PC-9 (cell line): ENCODE measurements at regions not wholly inside any gene's neighbourhood (a gene's known extent, or its start where the extent isn't known, plus 50 kb on each side); places are given as distances from the start of the nearest gene placed in this dataset.

Experiments used
- BruUV-seq: library from RNA; stranded (reverse); fragments of 400-500 nt; replicated peaks from 2 replicates; lab custom pipeline; 2021; lab: Mats Ljungman, UMichigan
- CTCF ChIA-PET: fragments of 300-600 bp; sonication (Branson Sonifier 250); formaldehyde crosslinking; loops from one replicate; lab custom pipeline; 2022; ENCODE audit warnings: antibody characterized with exemption; lab: Charles Lee
- POLR2A ChIA-PET: fragments of 300-600 bp; sonication (Branson Sonifier 250); formaldehyde crosslinking; loops from one replicate; lab custom pipeline; 2022; ENCODE audit warnings: antibody characterized with exemption; ENCODE audit not compliant: unreplicated experiment; lab: Charles Lee
- DNase-seq, 2 experiments: peaks; one replicate each; pipeline versions ENCODE4 v3.0.0 to v3.0.0-alpha.2; 2015 to 2022; ENCODE audit warnings: mixed read lengths in 1 of 2
- H2AFZ ChIP-seq: fragments of 200-600 bp; sonication (generic); 2 replicates; pipeline ENCODE4 v1.8.1; 2017; ENCODE audit warnings: antibody characterized with exemption
- H3F3A ChIP-seq: fragments of 200-600 bp; sonication (generic); 2 replicates; pipeline ENCODE4 v1.8.1; 2017; ENCODE audit warnings: antibody characterized with exemption, mild to moderate bottlenecking, low read depth; ENCODE audit not compliant: insufficient read depth
- H3K27ac ChIP-seq: fragments of 200-600 bp; sonication (generic); 2 replicates; pipeline ENCODE4 v1.6.1; 2016; ENCODE audit warnings: mixed run types
- H3K27me3 ChIP-seq: fragments of 200-600 bp; sonication (generic); 2 replicates; pipeline ENCODE4 v1.6.1; 2016; ENCODE audit warnings: low read depth, mixed run types; ENCODE audit not compliant: insufficient read depth
- H3K36me3 ChIP-seq: fragments of 200-600 bp; sonication (generic); 2 replicates; pipeline ENCODE4 v1.6.1; 2016; ENCODE audit warnings: low read depth, mixed run types
- H3K4me1 ChIP-seq: fragments of 200-600 bp; sonication (generic); replicated peaks from 2 replicates; pipeline ENCODE4 v1.6.1; 2016; ENCODE audit warnings: mixed run types; ENCODE audit not compliant: insufficient read depth
- H3K4me2 ChIP-seq: fragments of 200-600 bp; sonication (generic); 2 replicates; pipeline ENCODE4 v1.6.1; 2017; ENCODE audit warnings: mixed run types
- H3K4me3 ChIP-seq: fragments of 200-600 bp; sonication (generic); 2 replicates; pipeline ENCODE4 v1.6.1; 2016; ENCODE audit warnings: mixed run types
- H3K79me2 ChIP-seq: fragments of 200-600 bp; sonication (generic); 2 replicates; pipeline ENCODE4 v1.6.1; 2017; ENCODE audit warnings: low read depth, mixed run types
- H3K9me2 ChIP-seq: fragments of 200-600 bp; sonication (generic); 2 replicates; pipeline ENCODE4 v1.8.1; 2017; ENCODE audit warnings: mild to moderate bottlenecking; ENCODE audit not compliant: insufficient read depth
- H3K9me3 ChIP-seq: fragments of 200-600 bp; sonication (generic); 2 replicates; pipeline ENCODE4 v1.8.1; 2016; ENCODE audit warnings: low read depth; ENCODE audit not compliant: insufficient read depth
- H4K20me1 ChIP-seq: fragments of 200-600 bp; sonication (generic); 2 replicates; pipeline ENCODE4 v1.8.1; 2017; ENCODE audit not compliant: insufficient read depth
- CTCF ChIP-seq: fragments of 200-600 bp; sonication (generic); conservative IDR thresholded peaks from 2 replicates; pipeline ENCODE4 v1.6.1; 2017; ENCODE audit warnings: mixed run types, antibody characterized with exemption, mild to moderate bottlenecking, moderate library complexity
- EZH2 ChIP-seq: fragments of 200-600 bp; sonication (generic); IDR thresholded peaks from 2 replicates; pipeline ENCODE4 v1.8.0; 2017; ENCODE audit warnings: antibody characterized with exemption, low read depth
- intact Hi-C: fragments of 100-400 bp; cut with micrococcal nuclease; formaldehyde crosslinking; loops from one replicate; pipeline ENCODE4 v1.10.0; 2022; ENCODE audit not compliant: unreplicated experiment

DNA sequence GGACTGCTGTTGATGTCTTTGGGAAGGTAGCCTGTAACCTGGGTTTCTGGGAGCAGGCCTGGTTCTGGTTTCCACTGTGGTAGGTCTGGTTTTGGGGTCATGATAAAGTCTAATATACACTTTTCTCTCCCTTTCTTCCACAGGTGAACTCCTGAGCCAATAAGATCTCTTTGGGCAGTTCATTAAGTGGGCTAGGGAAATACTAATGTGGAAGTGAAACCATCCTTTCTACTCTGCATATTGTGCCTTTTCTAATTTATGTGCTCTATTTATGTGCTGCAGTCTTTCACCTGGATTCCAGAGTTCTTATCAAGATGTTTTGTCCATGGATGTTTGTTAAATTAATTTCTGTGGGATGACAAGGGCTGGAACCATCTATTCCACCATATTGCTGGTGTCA, 165.7 kb upstream of the PTPRK start:
- CTCF ChIA-PET, result no interaction called here
- no peaks in the 10 kb centered on the region for H3K9me2 ChIP-seq
- intact Hi-C loops, result no loop called here
- BruUV-seq, result no TSS peak
- no peak overlapping the region for H3K4me2 ChIP-seq
- no peaks in the 10 kb centered on the region for H4K20me1 ChIP-seq
- no peak overlapping the region for H3K27ac ChIP-seq
- TF ChIP-seq EZH2 (no peak), CTCF (no peak)
- H3F3A ChIP-seq, result no peaks in the 10 kb centered on the region
- DNase-seq, result no peak
- no peaks in the 10 kb centered on the region for H3K9me3 ChIP-seq
- no peak overlapping the region for H2AFZ ChIP-seq
- no peaks in the 10 kb centered on the region for H3K79me2 ChIP-seq
- H3K27me3 ChIP-seq, result no peaks in the 10 kb centered on the region
- POLR2A ChIA-PET, result no interaction called here
- H3K36me3 ChIP-seq, result no peaks in the 10 kb centered on the region
- H3K4me1 ChIP-seq, result no peaks in the 10 kb centered on the region
- H3K4me3 ChIP-seq, result no peak overlapping the region

GRCh38 chr6:128676456-128676855, 156.1 kb upstream of the PTPRK start:
- no peaks in the 10 kb centered on the region for H3K9me3 ChIP-seq
- ChIA-PET POLR2A (no interaction called here), CTCF (no interaction called here)
- H2AFZ ChIP-seq, result no peak overlapping the region
- H3K27me3 ChIP-seq, result no peaks in the 10 kb centered on the region
- DNase-seq, result no peak
- no peaks in the 10 kb centered on the region for H3K4me1 ChIP-seq
- H3K4me3 ChIP-seq, result no peak overlapping the region
- H3K9me2 ChIP-seq, result peaks cover 6% of the 10 kb centered on the region; the same call in 1 of the 2 replicates
- intact Hi-C loops, result no loop called here
- no peaks in the 10 kb centered on the region for H4K20me1 ChIP-seq
- no peak for TF ChIP-seq EZH2
- no peak for TF ChIP-seq CTCF
- no peaks in the 10 kb centered on the region for H3F3A ChIP-seq
- no TSS peak for BruUV-seq
- H3K36me3 ChIP-seq, result no peaks in the 10 kb centered on the region
- H3K27ac ChIP-seq, result no peak overlapping the region
- H3K79me2 ChIP-seq, result no peaks in the 10 kb centered on the region
- H3K4me2 ChIP-seq, result no peak overlapping the region

GRCh38 chr6:128672023-128672422, 151.6 kb upstream of the PTPRK start:
- intact Hi-C loops, result no loop called here

More at GRCh38 chr6:128672023-128672422, 151.6 kb upstream of the PTPRK start:
- POLR2A ChIA-PET, result no interaction called here
- Histone ChIP-seq H3K9me3 (no peaks in the 10 kb centered on the region), H4K20me1 (no peaks in the 10 kb centered on the region), H3K9me2 (peaks cover under 1% of the 10 kb centered on the region; the same call in 1 of the 2 replicates), H2AFZ (no peak overlapping the region), H3F3A (no peaks in the 10 kb centered on the region), H3K36me3 (no peaks in the 10 kb centered on the region), H3K27me3 (no peaks in the 10 kb centered on the region), H3K4me3 (no peak overlapping the region), H3K79me2 (no peaks in the 10 kb centered on the region), H3K4me1 (peaks cover 7% of the 10 kb centered on the region), H3K27ac (no peak overlapping the region), H3K4me2 (no peak overlapping the region)
- BruUV-seq, result no TSS peak
- CTCF ChIA-PET, result no interaction called here
- TF ChIP-seq EZH2 (no peak), CTCF (no peak)
- DNase-seq, result no peak
